GM12878 (cell line): ENCODE measurements at regions not wholly inside any gene's neighbourhood (a gene's known extent, or its start where the extent isn't known, plus 50 kb on each side); places are given as distances from the start of the nearest gene placed in this dataset.

Experiments
- ATAC-seq: fragments of 200-7000 bp; cut with Tn5 transposase; 3 replicates; pipeline ENCODE4 v1.9.1; 2020; ENCODE audit warnings: mild to moderate bottlenecking, moderate library complexity
- BruUV-seq: library from RNA; stranded (reverse); fragments of 400-500 nt; replicated peaks from 2 replicates; lab custom pipeline; 2021; lab: Mats Ljungman, UMichigan
- CTCF ChIA-PET: fragments of 300-600 bp; sonication (Branson Sonifier 250); formaldehyde crosslinking; extraction: SDS; loops from one replicate; lab custom pipeline; 2021; ENCODE audit warnings: inconsistent platforms; lab: Yijun Ruan, JAX
- POLR2A ChIA-PET: fragments of 350-600 bp; formaldehyde crosslinking; extraction: SDS; loops from one replicate; lab custom pipeline; 2021; ENCODE audit warnings: inconsistent platforms; lab: Charles Lee
- RAD21 ChIA-PET: fragments of 300-600 bp; sonication (Branson Sonifier 250); formaldehyde crosslinking; loops from one replicate; lab custom pipeline; 2023; ENCODE audit warnings: antibody characterized with exemption; ENCODE audit not compliant: unreplicated experiment; lab: Charles Lee
- SMC1A ChIA-PET: fragments of 300-600 bp; sonication (Branson Sonifier 250); formaldehyde crosslinking; loops from one replicate; lab custom pipeline; 2023; ENCODE audit not compliant: unreplicated experiment, uncharacterized antibody; lab: Charles Lee
- DNase-seq: peaks from one replicate; pipeline ENCODE4 v3.0.0-alpha.2; 2011; ENCODE audit warnings: low read depth, low spot score
- FAIRE-seq: peaks from 3 replicates; lab custom pipeline; 2011; peaks lifted over from hg19 to GRCh38; lab: Jason Lieb, UNC
- H2AFZ ChIP-seq: 2 replicates; pipeline ENCODE4 v1.6.0; 2011; ENCODE audit warnings: low read depth, low read length, control low read depth; ENCODE audit not compliant: control insufficient read depth
- H3K27ac ChIP-seq: 2 replicates; pipeline ENCODE4 v1.5.1; 2011; ENCODE audit warnings: control low read depth; ENCODE audit not compliant: control insufficient read depth, insufficient read depth
- H3K27me3 ChIP-seq, 2 experiments: replicated peaks in 1 of 2; 2 replicates each; pipeline versions ENCODE4 v1.6.0 to v1.6.1; 2011; ENCODE audit warnings: low read length in 1 of 2; ENCODE audit not compliant: control insufficient read depth in 2 of 2, insufficient read depth in 2 of 2
- H3K36me3 ChIP-seq, 2 experiments: 2 replicates each; pipeline ENCODE4 v1.5.1; 2011; ENCODE audit warnings: low read length in 1 of 2; ENCODE audit not compliant: control insufficient read depth in 2 of 2, insufficient read depth in 2 of 2
- H3K4me1 ChIP-seq: 2 replicates; pipeline ENCODE4 v1.6.1; 2011; ENCODE audit warnings: mild to moderate bottlenecking, low read length, moderate library complexity, mixed read lengths; ENCODE audit not compliant: control insufficient read depth, insufficient read depth
- H3K4me2 ChIP-seq: 2 replicates; pipeline ENCODE4 v1.6.0; 2011; ENCODE audit warnings: control low read depth; ENCODE audit not compliant: control insufficient read depth, insufficient read depth
- H3K4me3 ChIP-seq: fragments of 200-600 bp; sonication (generic); 2 replicates; pipeline ENCODE4 v1.5.1; 2016
- H3K79me2 ChIP-seq: 2 replicates; pipeline ENCODE4 v1.6.0; 2011; ENCODE audit warnings: low read length; ENCODE audit not compliant: control insufficient read depth, insufficient read depth
- H3K9ac ChIP-seq: 2 replicates; pipeline ENCODE4 v1.8.0; 2011; ENCODE audit warnings: low read length, control low read depth, mixed read lengths; ENCODE audit not compliant: control insufficient read depth, insufficient read depth
- H3K9me3 ChIP-seq: replicated peaks from 3 replicates; pipeline ENCODE4 v1.5.1; 2011; ENCODE audit warnings: mild to moderate bottlenecking, low read length; ENCODE audit not compliant: control insufficient read depth, insufficient read depth
- H4K20me1 ChIP-seq: 2 replicates; pipeline ENCODE4 v1.6.0; 2011; ENCODE audit not compliant: control insufficient read depth, insufficient read depth
- EED ChIP-seq: sonication (generic); IDR thresholded peaks from 2 replicates; pipeline ENCODE4 v1.6.1; 2016; ENCODE audit warnings: antibody characterized with exemption, low read depth
- ETV6 ChIP-seq, 2 experiments: fragments of 450-650 bp in 1 of 2; IDR thresholded peaks in 1 of 2; conservative IDR thresholded peaks in 1 of 2; 2 replicates each; pipeline ENCODE4 v1.6.1; 2014; ENCODE audit warnings: antibody characterized with exemption in 1 of 2, borderline replicate concordance in 1 of 2, low read depth in 1 of 2, mild to moderate bottlenecking in 1 of 2, moderate library complexity in 1 of 2
- FOXK2 ChIP-seq: fragments of 450-650 bp; IDR thresholded peaks from 2 replicates; pipeline ENCODE4 v1.6.1; 2017; ENCODE audit warnings: mild to moderate bottlenecking, moderate library complexity
- KDM1A ChIP-seq: fragments of 200-600 bp; sonication (generic); IDR thresholded peaks from 2 replicates; pipeline ENCODE4 v1.6.1; 2016; ENCODE audit warnings: borderline replicate concordance
- MYB ChIP-seq: fragments of 150-350 bp; IDR thresholded peaks from 2 replicates; pipeline ENCODE4 v1.6.1; 2014; ENCODE audit warnings: mild to moderate bottlenecking, low read depth, low read length, borderline replicate concordance
- RFX5 ChIP-seq: IDR thresholded peaks from 2 replicates; pipeline ENCODE4 v1.6.1; 2011; ENCODE audit warnings: low read depth, low read length, improper control_type of control experiment
- TCF7 ChIP-seq: IDR thresholded peaks from 2 replicates; pipeline ENCODE4 v1.6.1; 2014; ENCODE audit warnings: antibody characterized with exemption, borderline replicate concordance
- ZNF622 ChIP-seq: fragments of 450-650 bp; IDR thresholded peaks from 2 replicates; pipeline ENCODE4 v1.6.1; 2017; ENCODE audit warnings: mild to moderate bottlenecking, inconsistent platforms
- WGBS: methylation state at CpG from one replicate; pipeline ENCODE4 v1.1.6; 2016; ENCODE audit warnings: low lambda C conversion rate; ENCODE audit not compliant: insufficient replicate concordance, insufficient coverage; ENCODE audit errors: missing lambda C conversion rate; 5-methylcytosine and 5-hydroxymethylcytosine counted together
- in situ Hi-C: fragments of 300-500 bp; cut with MboI; formaldehyde crosslinking; loops from 9 replicates; pipeline ENCODE4 v1.14.3; 2018; ENCODE audit warnings: mixed read lengths
- intact Hi-C: fragments of 100-400 bp; cut with micrococcal nuclease; formaldehyde crosslinking; loops from one replicate; pipeline ENCODE4 v1.14.2; 2022; ENCODE audit not compliant: unreplicated experiment
- TF ChIP-seq, protein P1 (sequence below): fragments of 450-650 bp; IDR thresholded peaks from 2 replicates; pipeline ENCODE4 v1.6.1; 2017; ENCODE audit warnings: low read depth, mild to moderate bottlenecking, moderate library complexity
- TF ChIP-seq, protein P2 (sequence below): fragments of 450-650 bp; IDR thresholded peaks from 2 replicates; pipeline ENCODE4 v1.6.1; 2017; ENCODE audit warnings: mild to moderate bottlenecking, moderate library complexity
- TF ChIP-seq, protein P3 (sequence below): fragments of 450-650 bp; IDR thresholded peaks from 2 replicates; pipeline ENCODE4 v1.6.1; 2016; ENCODE audit warnings: mild to moderate bottlenecking
- TF ChIP-seq, protein P4 (sequence below): fragments of 450-650 bp; IDR thresholded peaks from 2 replicates; pipeline ENCODE4 v1.6.1; 2017; ENCODE audit warnings: antibody characterized with exemption, mild to moderate bottlenecking, moderate library complexity

DNA sequence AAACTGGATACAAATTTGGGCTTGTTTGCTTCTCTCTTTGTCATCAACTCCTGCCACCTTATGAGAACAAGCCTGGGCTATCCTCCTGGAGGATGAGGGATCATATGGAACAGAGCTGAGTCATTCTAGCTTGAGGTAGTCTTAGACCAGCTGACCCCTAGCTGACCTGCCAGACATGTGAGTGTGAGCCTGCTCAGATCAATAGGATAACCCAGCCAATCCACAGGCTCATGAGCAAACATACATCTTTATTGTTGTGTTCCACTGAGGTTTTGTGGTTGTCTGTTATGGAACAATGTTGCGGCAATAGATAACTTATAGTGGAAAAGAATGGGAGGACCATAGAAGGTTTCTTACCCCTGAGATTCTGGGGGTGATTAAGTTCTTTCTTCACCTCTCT lies 54.5 kb upstream of the FAM180A start:
- ChIA-PET CTCF (interaction anchor here (1.6 to 7.1 kb wide), 2 partner anchors 206 to 233 kb away, joined by 4 to 81 read pairs; no protein-coding TSS in a partner anchor), RAD21 (no interaction called here), SMC1A (no interaction called here), POLR2A (no interaction called here)
- H3K4me2 ChIP-seq: no peak overlapping the region
- H3K79me2 ChIP-seq: no peaks in the 10 kb centered on the region
- no peak overlapping the region for H3K4me3 ChIP-seq
- no peak for FAIRE-seq
- no peak for ATAC-seq
- no peaks in the 10 kb centered on the region for H3K36me3 ChIP-seq
- WGBS: 90% methylated on average over 1 of the region's 1 CpG
- in situ Hi-C loops: loop anchor here (5.0 kb wide), 1 partner anchor 204 kb away; no protein-coding TSS in a partner anchor
- H3K9me3 ChIP-seq: no peaks in the 10 kb centered on the region
- H3K9ac ChIP-seq: no peak overlapping the region
- H3K27me3 ChIP-seq: 0 out of 4 replicates have a peak, but pooled peaks cover 0 to 2% of the 10 kb centered on the region in 2 experiments
- intact Hi-C loops: loop anchor here (5.0 to 10.0 kb wide), 2 partner anchors 312 to 1789 kb away; no protein-coding TSS in a partner anchor
- H3K27ac ChIP-seq: no peak overlapping the region
- H3K4me1 ChIP-seq: no peaks in the 10 kb centered on the region
- no peaks in the 10 kb centered on the region for H4K20me1 ChIP-seq
- TF ChIP-seq, protein P1, sequence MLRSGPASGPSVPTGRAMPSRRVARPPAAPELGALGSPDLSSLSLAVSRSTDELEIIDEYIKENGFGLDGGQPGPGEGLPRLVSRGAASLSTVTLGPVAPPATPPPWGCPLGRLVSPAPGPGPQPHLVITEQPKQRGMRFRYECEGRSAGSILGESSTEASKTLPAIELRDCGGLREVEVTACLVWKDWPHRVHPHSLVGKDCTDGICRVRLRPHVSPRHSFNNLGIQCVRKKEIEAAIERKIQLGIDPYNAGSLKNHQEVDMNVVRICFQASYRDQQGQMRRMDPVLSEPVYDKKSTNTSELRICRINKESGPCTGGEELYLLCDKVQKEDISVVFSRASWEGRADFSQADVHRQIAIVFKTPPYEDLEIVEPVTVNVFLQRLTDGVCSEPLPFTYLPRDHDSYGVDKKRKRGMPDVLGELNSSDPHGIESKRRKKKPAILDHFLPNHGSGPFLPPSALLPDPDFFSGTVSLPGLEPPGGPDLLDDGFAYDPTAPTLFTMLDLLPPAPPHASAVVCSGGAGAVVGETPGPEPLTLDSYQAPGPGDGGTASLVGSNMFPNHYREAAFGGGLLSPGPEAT: no peak
- TF ChIP-seq, protein P2, sequence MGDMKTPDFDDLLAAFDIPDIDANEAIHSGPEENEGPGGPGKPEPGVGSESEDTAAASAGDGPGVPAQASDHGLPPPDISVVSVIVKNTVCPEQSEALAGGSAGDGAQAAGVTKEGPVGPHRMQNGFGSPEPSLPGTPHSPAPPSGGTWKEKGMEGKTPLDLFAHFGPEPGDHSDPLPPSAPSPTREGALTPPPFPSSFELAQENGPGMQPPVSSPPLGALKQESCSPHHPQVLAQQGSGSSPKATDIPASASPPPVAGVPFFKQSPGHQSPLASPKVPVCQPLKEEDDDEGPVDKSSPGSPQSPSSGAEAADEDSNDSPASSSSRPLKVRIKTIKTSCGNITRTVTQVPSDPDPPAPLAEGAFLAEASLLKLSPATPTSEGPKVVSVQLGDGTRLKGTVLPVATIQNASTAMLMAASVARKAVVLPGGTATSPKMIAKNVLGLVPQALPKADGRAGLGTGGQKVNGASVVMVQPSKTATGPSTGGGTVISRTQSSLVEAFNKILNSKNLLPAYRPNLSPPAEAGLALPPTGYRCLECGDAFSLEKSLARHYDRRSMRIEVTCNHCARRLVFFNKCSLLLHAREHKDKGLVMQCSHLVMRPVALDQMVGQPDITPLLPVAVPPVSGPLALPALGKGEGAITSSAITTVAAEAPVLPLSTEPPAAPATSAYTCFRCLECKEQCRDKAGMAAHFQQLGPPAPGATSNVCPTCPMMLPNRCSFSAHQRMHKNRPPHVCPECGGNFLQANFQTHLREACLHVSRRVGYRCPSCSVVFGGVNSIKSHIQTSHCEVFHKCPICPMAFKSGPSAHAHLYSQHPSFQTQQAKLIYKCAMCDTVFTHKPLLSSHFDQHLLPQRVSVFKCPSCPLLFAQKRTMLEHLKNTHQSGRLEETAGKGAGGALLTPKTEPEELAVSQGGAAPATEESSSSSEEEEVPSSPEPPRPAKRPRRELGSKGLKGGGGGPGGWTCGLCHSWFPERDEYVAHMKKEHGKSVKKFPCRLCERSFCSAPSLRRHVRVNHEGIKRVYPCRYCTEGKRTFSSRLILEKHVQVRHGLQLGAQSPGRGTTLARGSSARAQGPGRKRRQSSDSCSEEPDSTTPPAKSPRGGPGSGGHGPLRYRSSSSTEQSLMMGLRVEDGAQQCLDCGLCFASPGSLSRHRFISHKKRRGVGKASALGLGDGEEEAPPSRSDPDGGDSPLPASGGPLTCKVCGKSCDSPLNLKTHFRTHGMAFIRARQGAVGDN: no peak
- TF ChIP-seq RFX5: no peak
- no peak for TF ChIP-seq ZNF622
- TF ChIP-seq, protein P3, sequence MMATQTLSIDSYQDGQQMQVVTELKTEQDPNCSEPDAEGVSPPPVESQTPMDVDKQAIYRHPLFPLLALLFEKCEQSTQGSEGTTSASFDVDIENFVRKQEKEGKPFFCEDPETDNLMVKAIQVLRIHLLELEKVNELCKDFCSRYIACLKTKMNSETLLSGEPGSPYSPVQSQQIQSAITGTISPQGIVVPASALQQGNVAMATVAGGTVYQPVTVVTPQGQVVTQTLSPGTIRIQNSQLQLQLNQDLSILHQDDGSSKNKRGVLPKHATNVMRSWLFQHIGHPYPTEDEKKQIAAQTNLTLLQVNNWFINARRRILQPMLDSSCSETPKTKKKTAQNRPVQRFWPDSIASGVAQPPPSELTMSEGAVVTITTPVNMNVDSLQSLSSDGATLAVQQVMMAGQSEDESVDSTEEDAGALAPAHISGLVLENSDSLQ: no peak
- TF ChIP-seq ETV6 (conservative IDR thresholded peaks at IDR 0.05 in 1 of 2, IDR thresholded peaks at IDR 0.05 in 1 of 2; ENCODE audit: borderline replicate concordance in 1 of 2, low read depth in 1 of 2): no peak
- TF ChIP-seq MYB: no peak
- no peak for TF ChIP-seq FOXK2
- TF ChIP-seq EED: no peak
- no peak for TF ChIP-seq KDM1A
- TF ChIP-seq, protein P4, sequence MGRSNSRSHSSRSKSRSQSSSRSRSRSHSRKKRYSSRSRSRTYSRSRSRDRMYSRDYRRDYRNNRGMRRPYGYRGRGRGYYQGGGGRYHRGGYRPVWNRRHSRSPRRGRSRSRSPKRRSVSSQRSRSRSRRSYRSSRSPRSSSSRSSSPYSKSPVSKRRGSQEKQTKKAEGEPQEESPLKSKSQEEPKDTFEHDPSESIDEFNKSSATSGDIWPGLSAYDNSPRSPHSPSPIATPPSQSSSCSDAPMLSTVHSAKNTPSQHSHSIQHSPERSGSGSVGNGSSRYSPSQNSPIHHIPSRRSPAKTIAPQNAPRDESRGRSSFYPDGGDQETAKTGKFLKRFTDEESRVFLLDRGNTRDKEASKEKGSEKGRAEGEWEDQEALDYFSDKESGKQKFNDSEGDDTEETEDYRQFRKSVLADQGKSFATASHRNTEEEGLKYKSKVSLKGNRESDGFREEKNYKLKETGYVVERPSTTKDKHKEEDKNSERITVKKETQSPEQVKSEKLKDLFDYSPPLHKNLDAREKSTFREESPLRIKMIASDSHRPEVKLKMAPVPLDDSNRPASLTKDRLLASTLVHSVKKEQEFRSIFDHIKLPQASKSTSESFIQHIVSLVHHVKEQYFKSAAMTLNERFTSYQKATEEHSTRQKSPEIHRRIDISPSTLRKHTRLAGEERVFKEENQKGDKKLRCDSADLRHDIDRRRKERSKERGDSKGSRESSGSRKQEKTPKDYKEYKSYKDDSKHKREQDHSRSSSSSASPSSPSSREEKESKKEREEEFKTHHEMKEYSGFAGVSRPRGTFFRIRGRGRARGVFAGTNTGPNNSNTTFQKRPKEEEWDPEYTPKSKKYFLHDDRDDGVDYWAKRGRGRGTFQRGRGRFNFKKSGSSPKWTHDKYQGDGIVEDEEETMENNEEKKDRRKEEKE: no peak
- no peak for TF ChIP-seq TCF7
- TF ChIP-seq, all 136 proteins: peak for 0
- no peak overlapping the region for H2AFZ ChIP-seq
- DNase-seq: no peak
- BruUV-seq: no TSS peak
